H9 (cell line): ENCODE measurements at regions not wholly inside any gene's neighbourhood (a gene's known extent, or its start where the extent isn't known, plus 50 kb on each side); places are given as distances from the start of the nearest gene placed in this dataset.
A peak's percentile ranks its signal among the peaks of the same experiment; 100 is the strongest.

Experiments
- DNase-seq: peaks from one replicate; pipeline ENCODE4 v3.0.0-alpha.2; 2017
- H2AFZ ChIP-seq: one replicate; pipeline ENCODE4 v1.6.1; 2013; ENCODE audit warnings: mild to moderate bottlenecking, low read length, control low read depth, moderate library complexity
- H2AK5ac ChIP-seq: 2 replicates; pipeline ENCODE4 v1.6.1; 2013; ENCODE audit warnings: low read length, control low read depth, mixed read lengths; ENCODE audit not compliant: insufficient read length
- H2BK120ac ChIP-seq: one replicate; pipeline ENCODE4 v1.6.1; 2013; ENCODE audit warnings: low read depth, mild to moderate bottlenecking, low read length, control low read depth, inconsistent platforms; ENCODE audit not compliant: poor library complexity, severe bottlenecking
- H2BK12ac ChIP-seq: 2 replicates; pipeline ENCODE4 v1.6.1; 2013; ENCODE audit warnings: low read length, control low read depth, mixed read lengths, low read depth; ENCODE audit not compliant: insufficient read length
- H2BK15ac ChIP-seq: 2 replicates; pipeline ENCODE4 v1.6.1; 2013; ENCODE audit warnings: low read depth, low read length, control low read depth
- H2BK20ac ChIP-seq: one replicate; pipeline ENCODE4 v1.6.1; 2013; ENCODE audit warnings: low read depth, mild to moderate bottlenecking, low read length, control low read depth, inconsistent platforms; ENCODE audit not compliant: poor library complexity, severe bottlenecking
- H2BK5ac ChIP-seq: 2 replicates; pipeline ENCODE4 v1.6.1; 2013; ENCODE audit warnings: low read length, control low read depth, mixed read lengths; ENCODE audit not compliant: insufficient read length
- H3K14ac ChIP-seq: 2 replicates; pipeline ENCODE4 v1.6.1; 2013; ENCODE audit warnings: low read length, control low read depth; ENCODE audit not compliant: insufficient read depth
- H3K18ac ChIP-seq: 2 replicates; pipeline ENCODE4 v1.6.1; 2013; ENCODE audit warnings: low read depth, mild to moderate bottlenecking, mixed read lengths, low read length, control low read depth; ENCODE audit not compliant: insufficient read length
- H3K23ac ChIP-seq: 2 replicates; pipeline ENCODE4 v1.6.1; 2013; ENCODE audit warnings: low read length, control low read depth, mixed read lengths, low read depth; ENCODE audit not compliant: insufficient read length
- H3K23me2 ChIP-seq: 2 replicates; pipeline ENCODE4 v1.6.1; 2013; ENCODE audit warnings: low read depth, mild to moderate bottlenecking, mixed read lengths, low read length, control low read depth; ENCODE audit not compliant: insufficient read length, poor library complexity, severe bottlenecking
- H3K27ac ChIP-seq: 2 replicates; pipeline ENCODE4 v1.5.1; 2013; ENCODE audit warnings: low read length, control low read depth, mixed read lengths, low read depth; ENCODE audit not compliant: insufficient read length
- H3K27me3 ChIP-seq: 2 replicates; pipeline ENCODE4 v1.6.1; 2013; ENCODE audit warnings: low read length, control low read depth, inconsistent platforms; ENCODE audit not compliant: insufficient read depth
- H3K4ac ChIP-seq: 2 replicates; pipeline ENCODE4 v1.6.1; 2013; ENCODE audit warnings: low read depth, mild to moderate bottlenecking, control low read depth, inconsistent platforms, low read length, moderate library complexity
- H3K4me1 ChIP-seq: 2 replicates; pipeline ENCODE4 v1.6.1; 2013; ENCODE audit warnings: low read length, control low read depth, inconsistent platforms; ENCODE audit not compliant: insufficient read depth
- H3K4me2 ChIP-seq: 2 replicates; pipeline ENCODE4 v1.6.1; 2013; ENCODE audit warnings: low read length, control low read depth, mixed read lengths; ENCODE audit not compliant: insufficient read length, insufficient read depth
- H3K56ac ChIP-seq: 2 replicates; pipeline ENCODE4 v1.6.1; 2013; ENCODE audit warnings: low read depth, mild to moderate bottlenecking, mixed read lengths, low read length, control low read depth; ENCODE audit not compliant: insufficient read length
- H3K79me1 ChIP-seq: 2 replicates; pipeline ENCODE4 v1.6.1; 2013; ENCODE audit warnings: low read depth, mild to moderate bottlenecking, moderate library complexity, low read length, control low read depth, inconsistent platforms; ENCODE audit not compliant: insufficient read depth, poor library complexity, severe bottlenecking
- H3K79me2 ChIP-seq: 2 replicates; pipeline ENCODE4 v1.6.1; 2013; ENCODE audit warnings: low read length, control low read depth, inconsistent platforms; ENCODE audit not compliant: insufficient read depth
- H3K9ac ChIP-seq: 2 replicates; pipeline ENCODE4 v1.6.1; 2013; ENCODE audit warnings: low read length, control low read depth, mixed read lengths; ENCODE audit not compliant: insufficient read length; ENCODE audit errors: extremely low read depth
- H3K9me3 ChIP-seq: one replicate; pipeline ENCODE4 v1.6.1; 2013; ENCODE audit warnings: low read depth, low read length, inconsistent platforms; ENCODE audit not compliant: control insufficient read depth
- H3T11ph ChIP-seq: one replicate; pipeline ENCODE4 v1.6.1; 2013; ENCODE audit warnings: mild to moderate bottlenecking, low read length, control low read depth, inconsistent platforms
- H4K20me1 ChIP-seq: one replicate; pipeline ENCODE4 v1.6.1; 2013; ENCODE audit not compliant: control insufficient read depth, insufficient read length, insufficient read depth
- H4K5ac ChIP-seq: 2 replicates; pipeline ENCODE4 v1.6.1; 2013; ENCODE audit warnings: low read depth, mild to moderate bottlenecking, mixed read lengths, low read length, control low read depth; ENCODE audit not compliant: insufficient read length
- H4K8ac ChIP-seq: replicated peaks from 2 replicates; pipeline ENCODE4 v1.6.1; 2013; ENCODE audit warnings: low read length, control low read depth, mixed read lengths, low read depth; ENCODE audit not compliant: insufficient read length
- H4K91ac ChIP-seq: 2 replicates; pipeline ENCODE4 v1.6.1; 2013; ENCODE audit warnings: low read depth, mild to moderate bottlenecking, moderate library complexity, mixed read lengths, low read length, control low read depth; ENCODE audit not compliant: insufficient read length
- H3K27ac Mint-ChIP-seq, 3 experiments: 2 replicates in 2 of 3; 3 replicates in 1 of 3; pipeline ENCODE4 v1.8.0; 2020 to 2021; ENCODE audit warnings: mixed read lengths in 3 of 3, mild to moderate bottlenecking in 1 of 3, moderate library complexity in 1 of 3
- H3K27me3 Mint-ChIP-seq: 2 replicates; pipeline ENCODE4 v1.8.0; 2021; ENCODE audit warnings: low read depth, mild to moderate bottlenecking, moderate library complexity, mixed read lengths
- H3K36me3 Mint-ChIP-seq, 3 experiments: 2 replicates in 2 of 3; 3 replicates in 1 of 3; pipeline ENCODE4 v1.8.0; 2020 to 2021; ENCODE audit warnings: low read depth in 3 of 3, mixed read lengths in 3 of 3; ENCODE audit not compliant: insufficient read depth in 1 of 3
- H3K4me1 Mint-ChIP-seq, 2 experiments: 2 replicates each; pipeline ENCODE4 v1.8.0; 2020; ENCODE audit warnings: mixed read lengths in 2 of 2
- H3K4me3 Mint-ChIP-seq, 2 experiments: 2 replicates in 1 of 2; 3 replicates in 1 of 2; pipeline ENCODE4 v1.8.0; 2020 to 2021; ENCODE audit warnings: mild to moderate bottlenecking in 2 of 2, mixed read lengths in 2 of 2, moderate library complexity in 1 of 2
- H3K9me3 Mint-ChIP-seq, 2 experiments: 2 replicates in 1 of 2; 3 replicates in 1 of 2; pipeline ENCODE4 v1.8.0; 2020; ENCODE audit warnings: mild to moderate bottlenecking in 2 of 2, mixed read lengths in 2 of 2, moderate library complexity in 1 of 2
- CTCF ChIP-seq: fragments of 200-600 bp; sonication (generic); conservative IDR thresholded peaks from 3 replicates; pipeline ENCODE4 v1.8.0; 2021; ENCODE audit warnings: antibody characterized with exemption, mild to moderate bottlenecking
- WGBS: extraction: QIAGEN DNeasy Blood & Tissue Kit; methylation state at CpG from one replicate; pipeline ENCODE4 v1.1.7; 2013; ENCODE audit warnings: missing lambda C conversion rate, low lambda C conversion rate, mixed read lengths; ENCODE audit not compliant: insufficient read length; ENCODE audit errors: extremely low coverage; 5-methylcytosine and 5-hydroxymethylcytosine counted together

GRCh38 chr12:67774983-67775587, 126.5 kb downstream of the DYRK2 start:
- Histone ChIP-seq H4K20me1 (no peaks in the 10 kb centered on the region), H3K23me2 (no peaks in the 10 kb centered on the region), H3K4ac (no peak overlapping the region), H3K9me3 (no peaks in the 10 kb centered on the region), H2BK20ac (no peak overlapping the region), H3T11ph (no peak overlapping the region), H3K4me1 (no peaks in the 10 kb centered on the region; the same call in 1 of the 2 replicates), H4K91ac (no peak overlapping the region), H2BK120ac (no peak overlapping the region), H2BK12ac (no peak overlapping the region), H3K79me2 (no peaks in the 10 kb centered on the region), H4K8ac (no peak overlapping the region), H3K27ac (no peak overlapping the region), H3K4me2 (no peak overlapping the region), H4K5ac (no peak overlapping the region), H3K56ac (no peak overlapping the region), H3K18ac (no peak overlapping the region), H3K9ac (no peak overlapping the region), H3K23ac (no peak overlapping the region), H2BK5ac (no peak overlapping the region), H2BK15ac (no peak overlapping the region), H2AFZ (no peak overlapping the region), H3K79me1 (no peaks in the 10 kb centered on the region), H2AK5ac (no peak overlapping the region), H3K14ac (no peak overlapping the region), H3K27me3 (no peaks in the 10 kb centered on the region)
- Mint-ChIP-seq H3K36me3 (peaks cover 6 to 23% (median 18%) of the 10 kb centered on the region in 3 experiments; a peak in 6 of 7 replicates), H3K9me3 (peaks cover 22% of the 10 kb centered on the region in 2 experiments), H3K27ac (0 out of 7 replicates have a peak overlapping the region, but pooled peaks of 1 of the 3 experiments have one; percentile 16), H3K27me3 (peaks cover 6% of the 10 kb centered on the region), H3K4me1 (peaks cover 27 to 28% of the 10 kb centered on the region in 2 experiments), H3K4me3 (no peak overlapping the region)
- no peak for DNase-seq
- no CpG with 5 or more reads among the region's 4 CpGs for WGBS
- no peak for TF ChIP-seq CTCF
